ENCODE measurements at regions not wholly inside any gene's neighbourhood (a gene's known extent, or its start where the extent isn't known, plus 50 kb on each side); places are given as distances from the start of the nearest gene placed in this dataset.

DNA sequence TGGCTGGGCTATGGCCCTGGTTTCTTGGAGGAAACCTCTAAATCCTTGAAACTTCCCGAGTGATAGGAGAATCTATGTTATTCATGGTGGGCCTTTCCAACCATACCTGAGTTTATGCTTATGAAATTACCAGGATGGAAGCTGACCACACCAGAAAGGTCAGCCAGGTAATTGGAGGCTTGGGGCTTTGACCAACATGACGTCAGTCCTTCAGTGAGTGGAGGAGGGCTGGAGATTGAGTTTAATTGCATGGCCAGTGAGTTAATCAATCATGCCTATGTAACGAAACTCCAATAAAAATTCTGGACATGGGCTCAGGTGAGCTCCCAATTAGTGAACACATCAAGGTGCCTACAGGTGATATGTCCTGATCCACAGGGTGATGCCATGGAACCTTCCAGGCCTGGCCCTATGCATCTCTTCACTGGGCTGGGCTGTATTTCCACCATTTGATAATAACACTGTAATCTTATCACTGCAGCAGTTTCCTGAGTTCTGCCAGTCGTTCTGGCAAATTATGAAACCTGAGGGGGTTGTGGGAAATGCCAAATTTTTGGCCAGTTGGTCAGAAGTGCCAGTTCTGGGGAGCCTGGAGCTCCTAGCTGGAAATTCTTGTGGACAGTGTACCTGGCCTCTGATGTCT lies 106.5 kb downstream of the CDH26 start:
- H3K4me1 Mint-ChIP-seq = no peaks in the 10 kb centered on the region

DNA sequence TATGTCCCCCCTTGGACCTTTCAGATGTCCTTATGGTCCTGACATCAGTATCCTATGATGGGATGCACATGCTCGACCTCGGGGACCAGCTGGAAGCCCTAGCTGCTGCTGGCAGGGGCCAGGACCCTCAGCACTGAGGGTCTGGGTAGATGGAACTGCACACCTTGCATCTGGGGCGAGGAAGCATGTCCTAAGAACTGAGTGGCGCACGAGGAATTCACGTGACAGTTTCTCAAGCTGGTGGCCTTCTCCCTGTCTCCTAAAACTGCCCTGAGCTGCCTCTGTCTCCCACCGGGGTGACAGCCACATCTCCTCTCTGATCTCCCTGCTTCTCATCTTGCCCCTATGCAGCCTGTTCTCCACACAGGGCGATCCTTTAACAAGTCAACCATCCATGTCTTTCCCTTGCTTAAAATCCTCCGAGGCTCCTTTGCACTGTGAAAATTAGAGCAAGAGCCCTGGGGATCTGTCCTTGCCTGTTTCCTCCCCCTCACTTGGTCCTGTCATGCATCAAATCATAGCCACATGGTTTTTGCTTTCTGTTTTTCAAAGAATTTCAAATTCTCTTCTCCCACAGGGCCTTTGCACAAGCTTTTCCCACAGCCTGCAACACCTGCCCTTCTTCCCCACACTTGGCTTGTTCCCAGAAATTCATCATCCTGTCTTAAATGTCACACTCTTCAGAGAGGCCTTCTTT lies 107.7 kb downstream of the CDH26 start:
- DNase-seq (ENCODE audit: low spot score in 2 of 2) = no peak
- H3K27ac Mint-ChIP-seq = no peak overlapping the region
- H3K36me3 Mint-ChIP-seq = no peaks in the 10 kb centered on the region
- no peaks in the 10 kb centered on the region for H3K27me3 Mint-ChIP-seq
- H3K4me3 Mint-ChIP-seq = no peak overlapping the region
- no peak for ATAC-seq (ENCODE audit: low read depth)
- H3K4me1 Mint-ChIP-seq = no peaks in the 10 kb centered on the region
- H3K9me3 Mint-ChIP-seq = no peaks in the 10 kb centered on the region

More for the DNA sequence above, 106.5 kb downstream of the CDH26 start:
- Mint-ChIP-seq H3K4me3 (no peak overlapping the region), H3K27ac (no peak overlapping the region), H3K9me3 (no peaks in the 10 kb centered on the region), H3K36me3 (no peaks in the 10 kb centered on the region), H3K27me3 (no peaks in the 10 kb centered on the region)
- DNase-seq (ENCODE audit: low spot score in 2 of 2) (no peak), ATAC-seq (ENCODE audit: low read depth) (no peak)

DNA sequence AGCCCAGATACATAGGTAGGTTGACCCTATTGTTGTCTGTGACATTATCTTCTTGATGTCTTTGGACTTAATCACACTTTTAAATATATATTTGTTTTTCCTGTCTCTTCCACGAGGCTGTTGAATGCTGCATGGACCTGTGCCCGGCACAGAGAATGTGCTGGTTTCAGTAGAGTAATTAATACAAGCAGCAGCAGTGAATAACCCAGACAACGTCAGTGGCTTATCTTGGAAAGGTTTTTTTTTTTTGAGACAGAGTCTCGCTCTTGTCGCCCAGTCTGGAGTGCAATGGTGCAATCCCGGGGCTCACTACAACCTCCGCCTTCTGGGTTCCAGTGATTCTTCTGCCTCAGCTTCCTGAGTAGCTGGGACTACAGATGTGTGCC lies 108.2 kb downstream of the CDH26 start:
- no peaks in the 10 kb centered on the region for H3K36me3 Mint-ChIP-seq
- H3K4me3 Mint-ChIP-seq = no peak overlapping the region
- no peaks in the 10 kb centered on the region for H3K27me3 Mint-ChIP-seq
- no peak overlapping the region for H3K27ac Mint-ChIP-seq
- no peaks in the 10 kb centered on the region for H3K9me3 Mint-ChIP-seq
- no peaks in the 10 kb centered on the region for H3K4me1 Mint-ChIP-seq
- no peak for ATAC-seq (ENCODE audit: low read depth)
- no peak for DNase-seq (ENCODE audit: low spot score in 2 of 2)

DNA sequence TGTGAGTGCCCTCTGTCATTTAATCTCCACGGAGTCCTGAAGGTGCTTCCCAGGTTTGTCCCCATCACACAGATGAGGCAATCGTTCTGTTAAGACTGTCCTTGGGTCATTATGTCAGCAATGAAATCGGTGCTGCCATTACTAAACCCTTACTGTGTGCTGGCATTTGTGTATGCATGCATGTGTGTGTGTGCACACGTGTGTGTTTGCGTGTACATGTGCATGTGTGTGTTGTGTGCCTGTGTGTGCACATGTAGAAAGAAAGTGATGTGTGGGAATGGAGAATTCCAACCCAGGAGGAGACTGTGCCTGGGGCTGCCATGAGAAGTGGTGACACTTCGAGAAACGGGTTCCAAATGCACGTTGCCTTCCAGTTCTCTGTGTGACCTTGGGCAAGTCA lies 110.3 kb downstream of the CDH26 start:
- no peak for DNase-seq (ENCODE audit: low spot score in 2 of 2)
- H3K4me1 Mint-ChIP-seq = no peaks in the 10 kb centered on the region

DNA sequence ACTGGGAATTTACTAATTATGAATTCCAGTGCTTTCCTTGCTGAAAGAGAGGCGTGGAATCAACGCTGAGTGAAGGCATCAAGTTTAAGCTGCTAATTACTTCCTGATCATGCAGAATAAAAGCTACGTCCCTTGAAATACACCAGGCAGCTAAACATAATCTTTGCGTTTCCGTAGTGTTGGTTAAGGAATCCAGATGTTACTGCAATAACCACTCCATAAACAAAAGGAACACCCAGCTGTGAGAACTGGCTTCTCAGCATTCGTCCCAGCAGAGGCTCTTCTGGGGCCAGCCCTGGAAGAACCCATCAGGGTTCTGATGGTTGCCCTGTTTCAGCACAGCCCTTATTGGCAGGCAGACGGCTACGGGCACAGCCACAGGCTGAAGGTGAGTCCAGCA lies 111.4 kb downstream of the CDH26 start:
- ATAC-seq (ENCODE audit: low read depth) (no peak), DNase-seq (ENCODE audit: low spot score in 2 of 2) (no peak)
- H3K36me3 Mint-ChIP-seq = no peaks in the 10 kb centered on the region
- no peak overlapping the region for H3K27ac Mint-ChIP-seq
- H3K4me1 Mint-ChIP-seq = no peaks in the 10 kb centered on the region
- H3K4me3 Mint-ChIP-seq = no peak overlapping the region
- H3K27me3 Mint-ChIP-seq = no peaks in the 10 kb centered on the region
- peaks cover 3% of the 10 kb centered on the region for H3K9me3 Mint-ChIP-seq

More for the DNA sequence above, 110.3 kb downstream of the CDH26 start:
- Mint-ChIP-seq H3K4me3 (no peak overlapping the region), H3K27ac (no peak overlapping the region), H3K27me3 (no peaks in the 10 kb centered on the region), H3K9me3 (peaks cover 3% of the 10 kb centered on the region), H3K36me3 (no peaks in the 10 kb centered on the region)
- no peak for ATAC-seq (ENCODE audit: low read depth)

DNA sequence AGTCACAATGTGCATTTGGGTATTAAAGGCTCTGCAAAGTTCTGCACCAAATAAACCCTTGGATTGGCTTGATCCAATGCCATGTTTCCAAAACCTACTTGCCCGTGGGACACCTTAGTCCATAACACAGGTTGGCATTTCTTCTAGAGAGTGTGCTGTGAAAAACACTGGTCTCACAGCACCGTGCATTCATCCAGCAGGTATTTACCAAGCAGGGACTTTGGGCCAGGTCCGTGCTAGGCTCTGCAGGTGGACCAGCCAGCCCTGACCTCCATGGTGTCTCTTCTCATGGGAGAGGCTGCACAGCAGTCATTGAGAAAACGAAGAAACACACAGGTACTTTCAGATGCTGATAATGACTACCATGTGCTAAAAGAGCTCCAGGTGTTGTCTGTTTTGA lies 112.6 kb downstream of the CDH26 start:
- DNase-seq (ENCODE audit: low spot score in 2 of 2) (no peak), ATAC-seq (ENCODE audit: low read depth) (no peak)
- no peaks in the 10 kb centered on the region for H3K4me1 Mint-ChIP-seq
- H3K27ac Mint-ChIP-seq = no peak overlapping the region
- H3K27me3 Mint-ChIP-seq = peaks cover 1% of the 10 kb centered on the region
- no peak overlapping the region for H3K4me3 Mint-ChIP-seq
- H3K9me3 Mint-ChIP-seq = peaks cover 3% of the 10 kb centered on the region
- H3K36me3 Mint-ChIP-seq = no peaks in the 10 kb centered on the region

DNA sequence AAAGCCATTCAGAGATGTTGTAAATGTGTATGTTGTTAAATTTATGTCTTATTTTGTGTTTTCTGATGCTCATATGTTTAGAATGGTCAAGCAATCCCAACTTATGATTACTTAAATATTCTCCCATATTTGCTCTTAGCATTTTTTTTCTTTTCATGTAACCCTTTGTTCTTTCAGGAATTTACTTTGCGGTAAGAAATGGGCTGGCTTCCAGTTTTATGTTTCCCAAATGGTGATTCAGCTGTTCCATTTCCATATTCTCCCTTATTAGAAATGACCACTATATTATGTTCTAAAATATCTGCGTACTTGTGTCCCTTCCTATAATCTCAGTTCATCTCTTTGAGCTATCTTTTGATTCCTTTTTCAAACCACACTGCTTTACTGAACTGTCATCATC lies 113.7 kb downstream of the CDH26 start:
- no peaks in the 10 kb centered on the region for H3K36me3 Mint-ChIP-seq
- DNase-seq (ENCODE audit: low spot score in 2 of 2) = no peak
- no peak overlapping the region for H3K27ac Mint-ChIP-seq
- no peaks in the 10 kb centered on the region for H3K4me1 Mint-ChIP-seq
- peaks cover 3% of the 10 kb centered on the region for H3K9me3 Mint-ChIP-seq
- ATAC-seq (ENCODE audit: low read depth) = no peak
- H3K27me3 Mint-ChIP-seq = peaks cover 1% of the 10 kb centered on the region
- H3K4me3 Mint-ChIP-seq = no peak overlapping the region

DNA sequence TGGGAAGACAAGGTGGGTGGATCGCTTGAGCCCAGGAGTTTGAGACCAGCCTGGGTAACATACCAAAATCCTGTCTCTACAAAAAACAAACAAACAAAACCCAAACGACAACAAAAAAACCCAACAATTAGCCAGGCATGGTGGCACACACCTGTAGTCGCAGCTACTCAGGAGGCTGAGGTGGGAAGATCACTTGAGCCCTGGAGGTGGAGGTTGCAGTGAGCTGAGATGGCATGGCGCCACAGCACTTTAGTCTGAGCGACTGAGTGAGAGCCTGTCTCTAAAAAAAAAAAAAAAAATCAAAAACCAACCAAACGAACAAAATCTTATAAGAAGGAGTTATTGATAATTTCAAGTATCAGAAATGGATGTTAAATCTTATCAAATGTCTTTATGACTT lies 114.9 kb downstream of the CDH26 start:
- no peak overlapping the region for H3K4me3 Mint-ChIP-seq
- peaks cover 1% of the 10 kb centered on the region for H3K27me3 Mint-ChIP-seq
- H3K4me1 Mint-ChIP-seq = no peaks in the 10 kb centered on the region
- peaks cover 3% of the 10 kb centered on the region for H3K9me3 Mint-ChIP-seq
- ATAC-seq (ENCODE audit: low read depth) (no peak), DNase-seq (ENCODE audit: low spot score in 2 of 2) (no peak)
- H3K36me3 Mint-ChIP-seq = no peaks in the 10 kb centered on the region
- H3K27ac Mint-ChIP-seq = no peak overlapping the region

DNA sequence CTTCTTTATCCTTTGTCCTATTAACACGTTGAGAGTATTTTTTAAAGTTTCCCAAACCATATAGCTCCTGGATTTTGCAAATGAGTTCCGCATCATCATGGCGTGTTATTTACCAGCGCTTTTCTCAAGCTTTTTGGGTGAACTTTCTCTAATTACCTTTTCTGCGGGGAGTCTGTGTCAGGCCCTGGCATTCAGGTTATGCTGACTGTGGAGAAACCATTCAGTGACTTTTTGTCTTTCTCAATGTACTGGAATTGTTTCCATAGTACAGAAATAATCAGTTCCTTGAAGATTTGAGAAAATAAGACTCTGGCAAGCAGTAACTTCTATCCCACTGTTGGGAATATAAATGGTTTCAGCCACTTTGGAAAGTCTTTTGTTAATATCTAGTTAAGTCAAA lies 115.3 kb downstream of the CDH26 start:
- Mint-ChIP-seq H3K27me3 (peaks cover 1% of the 10 kb centered on the region), H3K4me3 (no peak overlapping the region), H3K9me3 (peaks cover 3% of the 10 kb centered on the region), H3K27ac (no peak overlapping the region), H3K36me3 (no peaks in the 10 kb centered on the region), H3K4me1 (no peaks in the 10 kb centered on the region)
- ATAC-seq (ENCODE audit: low read depth) (no peak), DNase-seq (ENCODE audit: low spot score in 2 of 2) (no peak)

DNA sequence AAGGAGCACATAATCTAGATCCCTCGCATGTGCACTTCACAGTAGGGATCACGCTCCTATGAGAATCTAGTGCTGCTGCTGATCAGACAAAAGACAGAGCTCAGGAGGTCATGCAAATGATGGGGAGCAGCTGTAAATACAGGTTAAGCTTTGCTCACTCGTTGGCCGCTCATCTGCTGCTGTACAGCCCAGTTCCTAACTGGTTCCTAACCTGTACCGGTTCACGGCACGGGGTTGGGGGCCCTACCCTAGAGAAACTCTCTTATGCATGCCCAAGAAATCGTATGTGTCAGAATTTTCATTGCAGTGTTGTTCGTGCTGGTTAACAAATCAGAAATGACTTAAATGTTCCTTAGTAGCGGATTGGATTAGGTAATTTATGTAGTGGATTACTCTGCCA lies 116.1 kb downstream of the CDH26 start:
- peaks cover 1% of the 10 kb centered on the region for H3K27me3 Mint-ChIP-seq
- no peak overlapping the region for H3K27ac Mint-ChIP-seq
- H3K9me3 Mint-ChIP-seq = peaks cover 3% of the 10 kb centered on the region
- H3K36me3 Mint-ChIP-seq = no peaks in the 10 kb centered on the region
- H3K4me1 Mint-ChIP-seq = no peaks in the 10 kb centered on the region
- DNase-seq (ENCODE audit: low spot score in 2 of 2) (no peak), ATAC-seq (ENCODE audit: low read depth) (no peak)
- H3K4me3 Mint-ChIP-seq = no peak overlapping the region

DNA sequence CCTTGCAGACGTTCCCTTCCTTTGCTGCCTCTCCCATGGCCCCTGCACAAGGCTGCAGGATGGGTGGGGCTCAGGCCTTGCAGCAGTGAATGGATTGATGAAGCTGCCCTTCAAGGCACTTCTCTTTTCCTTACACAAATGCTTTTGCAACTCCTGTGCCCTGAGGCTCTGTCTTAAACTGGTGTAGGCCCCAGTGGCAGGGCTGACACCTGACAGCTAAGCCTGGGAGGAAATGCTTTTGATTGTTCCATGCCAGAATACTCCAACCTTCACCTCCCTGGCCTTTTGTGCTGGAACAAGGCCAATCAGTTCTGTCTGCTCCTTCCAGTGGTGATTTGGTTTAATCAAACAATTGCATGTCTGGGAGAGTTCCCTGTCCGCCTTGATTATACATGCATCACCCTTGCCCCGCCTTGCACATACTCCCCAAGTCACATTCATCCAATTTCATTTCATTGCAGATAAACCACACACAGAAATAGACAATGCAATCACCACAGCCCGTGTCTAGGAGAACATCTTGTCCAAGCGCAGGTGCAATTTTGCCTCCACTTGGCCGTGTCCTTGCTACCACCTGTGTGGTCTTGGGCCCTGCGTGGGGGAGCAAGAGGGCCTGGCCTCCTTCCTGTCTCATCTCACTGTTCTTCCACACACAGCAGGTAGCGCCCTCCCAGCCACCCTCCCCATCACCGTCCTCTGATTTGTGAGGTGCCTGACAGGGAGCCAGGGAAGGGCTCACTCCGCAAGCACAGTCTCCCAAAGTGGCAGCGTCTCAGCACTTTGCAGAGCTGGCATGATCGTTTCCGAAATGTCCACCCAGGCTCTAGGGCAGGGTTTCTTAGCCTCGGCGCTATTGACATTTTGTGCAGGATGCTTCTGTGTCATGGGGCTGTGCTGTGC lies 120.4 kb downstream of the CDH26 start:
- DNase-seq (ENCODE audit: low spot score in 2 of 2) (no peak), ATAC-seq (ENCODE audit: low read depth) (no peak)
- Mint-ChIP-seq H3K27ac (no peak overlapping the region), H3K36me3 (no peaks in the 10 kb centered on the region), H3K4me1 (no peaks in the 10 kb centered on the region), H3K27me3 (peaks cover 10% of the 10 kb centered on the region), H3K9me3 (peaks cover 2% of the 10 kb centered on the region), H3K4me3 (no peak overlapping the region)

DNA sequence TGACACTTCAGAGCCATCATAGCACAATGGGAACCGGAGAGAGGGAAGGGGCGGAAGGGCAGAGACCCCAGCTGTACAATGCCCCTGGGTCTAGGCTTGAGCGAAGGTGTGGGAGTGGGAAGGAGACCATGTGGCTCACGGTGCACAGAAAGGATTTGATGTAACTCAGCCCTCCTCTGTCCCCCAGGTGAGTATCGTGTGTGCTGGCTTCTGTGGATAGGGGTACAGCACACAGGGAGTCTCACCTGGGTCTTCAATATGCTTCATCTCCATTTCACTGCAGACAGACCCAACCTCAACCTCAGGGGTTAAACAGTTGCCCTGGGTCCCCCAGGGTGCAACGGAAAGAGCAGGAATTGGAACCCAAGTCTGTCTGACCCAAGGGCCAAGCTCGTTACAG lies 122.2 kb downstream of the CDH26 start:
- peaks cover 15% of the 10 kb centered on the region for H3K27me3 Mint-ChIP-seq
- H3K9me3 Mint-ChIP-seq = peaks cover 4% of the 10 kb centered on the region
- H3K36me3 Mint-ChIP-seq = no peaks in the 10 kb centered on the region
- DNase-seq (ENCODE audit: low spot score in 2 of 2) = no peak
- no peak for ATAC-seq (ENCODE audit: low read depth)
- H3K27ac Mint-ChIP-seq = no peak overlapping the region
- no peaks in the 10 kb centered on the region for H3K4me1 Mint-ChIP-seq
- no peak overlapping the region for H3K4me3 Mint-ChIP-seq

DNA sequence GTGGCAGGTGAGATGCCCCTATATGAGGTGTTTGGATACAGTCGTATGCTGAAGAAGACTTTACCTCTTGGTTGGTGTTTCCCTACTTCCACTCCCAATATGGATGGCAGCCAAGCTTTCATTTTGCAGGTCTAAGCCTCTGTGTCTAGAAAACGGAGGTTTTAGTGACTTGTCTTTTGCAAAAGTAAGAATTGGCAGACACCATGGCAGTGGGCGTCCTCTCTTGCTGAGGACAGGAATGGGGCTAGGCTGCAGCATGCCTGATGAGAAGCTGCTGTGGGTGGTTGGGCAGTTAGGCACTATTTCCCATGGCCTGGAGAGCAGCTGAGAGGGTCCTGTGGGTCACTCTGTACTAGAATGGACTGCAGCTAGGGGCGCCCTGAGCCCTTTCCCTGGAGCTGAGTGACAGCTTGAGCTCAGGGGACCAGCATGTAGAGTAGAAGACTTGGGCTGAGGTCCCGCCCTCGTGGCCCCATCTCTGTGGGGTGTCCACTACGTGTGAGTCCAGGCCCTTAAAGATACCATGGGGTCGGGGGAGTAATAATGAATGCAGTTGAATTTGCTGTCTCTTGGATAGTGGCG lies 127.4 kb downstream of the CDH26 start:
- H3K27me3 Mint-ChIP-seq = peaks cover 21% of the 10 kb centered on the region
- H3K36me3 Mint-ChIP-seq = no peaks in the 10 kb centered on the region
- DNase-seq (ENCODE audit: low spot score in 2 of 2) (no peak), ATAC-seq (ENCODE audit: low read depth) (no peak)
- no peaks in the 10 kb centered on the region for H3K4me1 Mint-ChIP-seq
- peaks cover 4% of the 10 kb centered on the region for H3K9me3 Mint-ChIP-seq
- H3K4me3 Mint-ChIP-seq = no peak overlapping the region
- no peak overlapping the region for H3K27ac Mint-ChIP-seq
